ENCODE measurements at regions not wholly inside any gene's neighbourhood (a gene's known extent, or its start where the extent isn't known, plus 50 kb on each side); places are given as distances from the start of the nearest gene placed in this dataset.
"Not testable (repeated sequence)": the region's sequence is repeated elsewhere in the genome, so short reads cannot be mapped to it uniquely, and the experiment has no call there.

DNA sequence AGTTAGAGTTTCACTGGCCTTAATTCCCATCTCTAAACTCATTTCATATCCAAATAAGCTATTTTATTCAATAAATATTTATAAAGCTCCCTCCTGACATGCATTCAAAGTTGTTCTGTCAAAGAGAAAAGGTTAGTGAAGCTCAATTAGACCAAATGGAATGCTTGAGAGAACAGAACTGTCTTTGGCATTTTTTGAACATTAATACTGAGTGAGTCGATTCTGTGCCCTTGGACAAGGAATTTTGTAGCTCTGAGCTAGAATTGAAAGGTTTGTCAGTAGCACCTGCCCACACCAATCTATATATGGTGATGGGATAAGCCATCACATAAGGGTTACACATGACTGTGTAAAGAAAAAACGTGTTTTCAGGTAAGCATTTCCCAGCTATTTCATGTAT, 631.2 kb upstream of the CCNG1 start:
- H3K9me3 ChIP-seq (ENCODE audit: control insufficient read depth, low read depth, low read length), result no peaks in the 10 kb centered on the region
- H3K4me3 ChIP-seq (ENCODE audit: low read length), result no peak overlapping the region
- H3K36me3 ChIP-seq (ENCODE audit: control insufficient read depth, low read depth, low read length), result no peaks in the 10 kb centered on the region
- H3K4me1 ChIP-seq (ENCODE audit: control insufficient read depth, low read depth, low read length), result peaks cover 14% of the 10 kb centered on the region
- H3K27me3 ChIP-seq (ENCODE audit: control insufficient read depth, insufficient read depth, low read length), result no peaks in the 10 kb centered on the region
- H3K27ac ChIP-seq (ENCODE audit: low read length), result no peak overlapping the region
- no peak overlapping the region for H3K9ac ChIP-seq (ENCODE audit: low read length)

DNA sequence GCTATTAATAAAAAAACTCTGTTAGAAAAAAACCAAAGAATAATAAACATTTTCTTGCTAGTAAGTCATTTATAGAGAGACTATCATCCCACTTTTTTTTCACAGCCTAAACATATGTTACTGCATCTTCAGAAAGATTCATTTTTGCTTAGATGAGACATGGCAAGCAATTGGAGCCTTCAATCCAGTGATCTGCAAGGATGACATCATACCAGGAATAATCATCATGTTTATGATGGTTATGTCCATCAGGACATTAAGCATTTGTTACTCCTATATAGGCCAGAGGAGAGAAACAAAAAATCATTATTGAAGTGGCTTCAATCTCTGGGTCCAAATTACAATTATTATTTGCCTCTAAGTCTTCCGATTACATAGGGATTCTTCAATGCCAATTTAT, 626.3 kb upstream of the CCNG1 start:
- no peaks in the 10 kb centered on the region for H3K9me3 ChIP-seq (ENCODE audit: control insufficient read depth, low read depth, low read length)
- no peak overlapping the region for H3K4me3 ChIP-seq (ENCODE audit: low read length)
- H3K36me3 ChIP-seq (ENCODE audit: control insufficient read depth, low read depth, low read length), result no peaks in the 10 kb centered on the region
- H3K9ac ChIP-seq (ENCODE audit: low read length), result no peak overlapping the region
- H3K4me1 ChIP-seq (ENCODE audit: control insufficient read depth, low read depth, low read length), result peaks cover 14% of the 10 kb centered on the region
- H3K27me3 ChIP-seq (ENCODE audit: control insufficient read depth, insufficient read depth, low read length), result no peaks in the 10 kb centered on the region
- H3K27ac ChIP-seq (ENCODE audit: low read length), result no peak overlapping the region

DNA sequence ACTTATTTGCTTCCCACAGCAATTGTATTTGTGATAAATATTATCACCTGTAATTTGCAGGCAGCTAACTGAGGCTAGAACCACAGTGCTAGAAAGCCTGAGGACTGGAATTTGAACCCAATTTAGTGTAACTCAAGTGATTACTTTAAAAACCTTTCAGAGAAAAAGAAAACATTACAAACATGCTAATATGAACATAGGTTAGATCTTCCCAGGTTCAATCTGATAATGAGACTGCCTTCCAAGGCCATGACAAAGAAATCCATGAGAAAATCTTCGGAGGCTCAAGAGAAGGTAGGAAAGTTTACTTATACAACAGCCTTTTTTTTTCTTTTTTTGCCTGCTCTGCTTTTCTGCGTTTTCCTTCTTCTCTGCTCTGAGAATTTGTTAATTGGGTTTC, 620.6 kb upstream of the CCNG1 start:
- Histone ChIP-seq H3K27me3 (ENCODE audit: control insufficient read depth, insufficient read depth, low read length) (no peaks in the 10 kb centered on the region), H3K9ac (ENCODE audit: low read length) (no peak overlapping the region), H3K4me1 (ENCODE audit: control insufficient read depth, low read depth, low read length) (no peaks in the 10 kb centered on the region), H3K9me3 (ENCODE audit: control insufficient read depth, low read depth, low read length) (no peaks in the 10 kb centered on the region), H3K27ac (ENCODE audit: low read length) (no peak overlapping the region), H3K36me3 (ENCODE audit: control insufficient read depth, low read depth, low read length) (no peaks in the 10 kb centered on the region), H3K4me3 (ENCODE audit: low read length) (no peak overlapping the region)

DNA sequence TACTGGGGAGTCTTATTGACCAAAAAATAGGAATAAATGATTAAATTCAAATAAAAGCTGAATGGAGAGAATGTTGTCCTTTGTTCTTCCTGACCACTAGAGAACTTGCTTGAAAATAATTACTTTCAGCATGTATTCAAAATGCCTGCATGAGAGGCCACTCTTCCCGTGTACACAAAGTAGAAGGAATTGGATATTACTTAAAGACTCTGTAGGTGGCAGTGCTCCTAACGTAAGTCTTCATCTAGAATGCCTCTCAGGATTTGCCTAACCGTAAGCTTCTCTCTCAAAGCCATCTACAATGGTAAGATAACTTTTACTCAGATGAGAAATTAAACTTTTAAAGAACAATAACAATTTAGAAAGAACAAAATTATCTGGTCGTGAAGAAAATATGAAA, 620.0 kb upstream of the CCNG1 start:
- H3K9ac ChIP-seq (ENCODE audit: low read length), result no peak overlapping the region
- H3K27me3 ChIP-seq (ENCODE audit: control insufficient read depth, insufficient read depth, low read length), result no peaks in the 10 kb centered on the region
- H3K4me1 ChIP-seq (ENCODE audit: control insufficient read depth, low read depth, low read length), result no peaks in the 10 kb centered on the region
- H3K27ac ChIP-seq (ENCODE audit: low read length), result no peak overlapping the region
- no peaks in the 10 kb centered on the region for H3K36me3 ChIP-seq (ENCODE audit: control insufficient read depth, low read depth, low read length)
- no peak overlapping the region for H3K4me3 ChIP-seq (ENCODE audit: low read length)
- no peaks in the 10 kb centered on the region for H3K9me3 ChIP-seq (ENCODE audit: control insufficient read depth, low read depth, low read length)

DNA sequence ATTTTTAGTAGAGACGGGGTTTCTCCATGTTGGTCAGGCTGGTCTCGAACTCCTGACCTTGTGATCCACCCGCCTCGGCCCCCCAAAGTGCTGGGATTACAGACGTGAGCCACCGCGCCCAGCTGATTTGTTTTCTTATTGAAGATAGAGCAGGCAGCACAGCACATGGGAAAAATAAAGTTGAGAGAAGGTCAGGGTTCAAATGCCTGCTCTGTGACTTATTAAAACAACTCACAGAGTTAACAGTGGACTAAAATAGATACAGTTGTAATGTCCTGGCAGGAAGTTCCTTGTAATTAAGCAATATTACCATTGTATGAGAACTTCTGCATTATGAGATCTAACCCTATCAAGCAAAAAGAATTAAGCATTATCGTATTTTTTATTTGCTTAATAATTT, 615.7 kb upstream of the CCNG1 start:
- not testable (repeated sequence) for H3K36me3 ChIP-seq (ENCODE audit: control insufficient read depth, low read depth, low read length); H3K9ac ChIP-seq (ENCODE audit: low read length); H3K27ac ChIP-seq (ENCODE audit: low read length); H3K4me1 ChIP-seq (ENCODE audit: control insufficient read depth, low read depth, low read length); H3K27me3 ChIP-seq (ENCODE audit: control insufficient read depth, insufficient read depth, low read length); H3K9me3 ChIP-seq (ENCODE audit: control insufficient read depth, low read depth, low read length); H3K4me3 ChIP-seq (ENCODE audit: low read length)

DNA sequence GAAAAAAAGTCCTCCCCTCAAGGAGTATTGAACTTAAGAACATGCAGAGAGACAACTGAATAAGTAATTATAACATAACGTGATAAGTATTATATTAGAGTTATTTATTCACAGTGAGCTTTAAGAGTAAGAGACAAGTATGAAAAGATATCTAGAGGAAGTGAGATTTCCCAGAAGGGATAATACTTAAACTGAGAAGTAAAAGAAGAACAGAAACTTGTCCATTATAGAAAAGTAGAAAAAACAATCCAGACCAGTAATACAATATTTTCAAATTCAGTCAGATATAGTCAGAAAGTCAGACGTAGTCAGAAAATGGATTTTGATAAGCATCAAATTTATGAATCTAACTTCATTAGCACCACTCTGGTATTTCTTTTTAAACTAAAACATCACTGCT, 613.0 kb upstream of the CCNG1 start:
- Histone ChIP-seq H3K4me1 (ENCODE audit: control insufficient read depth, low read depth, low read length) (no peaks in the 10 kb centered on the region), H3K36me3 (ENCODE audit: control insufficient read depth, low read depth, low read length) (no peaks in the 10 kb centered on the region), H3K27ac (ENCODE audit: low read length) (no peak overlapping the region), H3K27me3 (ENCODE audit: control insufficient read depth, insufficient read depth, low read length) (no peaks in the 10 kb centered on the region), H3K4me3 (ENCODE audit: low read length) (no peak overlapping the region), H3K9ac (ENCODE audit: low read length) (no peak overlapping the region), H3K9me3 (ENCODE audit: control insufficient read depth, low read depth, low read length) (no peaks in the 10 kb centered on the region)

DNA sequence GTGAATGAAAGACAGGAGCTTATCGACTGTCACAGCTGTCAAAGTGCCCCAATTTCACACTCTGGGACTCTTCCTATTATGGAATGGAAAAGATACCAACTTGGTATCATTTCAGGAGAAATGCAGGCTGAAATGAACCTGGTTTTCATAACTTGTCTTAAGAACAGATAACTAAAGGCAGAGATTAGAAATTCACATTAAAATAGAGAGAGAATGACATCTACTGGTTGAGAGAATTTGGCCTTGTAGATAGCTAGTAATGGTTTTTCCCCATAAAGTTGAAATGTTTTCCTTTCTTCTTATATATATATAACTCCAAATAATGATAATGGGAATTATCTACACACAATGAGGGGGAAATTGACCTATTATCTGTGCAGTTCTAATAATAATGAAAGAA, 600.2 kb upstream of the CCNG1 start:
- Histone ChIP-seq H3K9me3 (ENCODE audit: control insufficient read depth, low read depth, low read length) (no peaks in the 10 kb centered on the region), H3K4me3 (ENCODE audit: low read length) (no peak overlapping the region), H3K4me1 (ENCODE audit: control insufficient read depth, low read depth, low read length) (no peaks in the 10 kb centered on the region), H3K9ac (ENCODE audit: low read length) (no peak overlapping the region), H3K27me3 (ENCODE audit: control insufficient read depth, insufficient read depth, low read length) (no peaks in the 10 kb centered on the region), H3K27ac (ENCODE audit: low read length) (no peak overlapping the region), H3K36me3 (ENCODE audit: control insufficient read depth, low read depth, low read length) (no peaks in the 10 kb centered on the region)

DNA sequence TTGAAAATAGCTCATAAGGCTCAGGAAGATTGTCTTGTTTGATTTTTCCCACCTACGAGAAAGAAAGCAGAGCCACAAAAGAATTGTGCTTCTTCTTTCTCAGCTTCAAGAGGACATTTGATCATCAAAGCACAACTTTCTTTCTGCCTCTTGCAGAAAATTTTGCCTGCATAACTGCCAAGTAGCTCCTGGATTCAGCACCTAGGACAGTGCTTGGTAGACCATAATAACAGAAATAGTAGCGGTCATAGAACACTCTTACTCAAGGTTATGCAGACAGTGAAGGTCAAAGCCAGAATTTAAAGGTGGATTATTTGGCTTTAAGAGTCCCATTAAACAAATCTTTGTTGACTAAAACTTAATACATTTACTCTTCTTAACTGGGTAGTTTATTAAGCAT, 594.7 kb upstream of the CCNG1 start:
- H3K27me3 ChIP-seq (ENCODE audit: control insufficient read depth, insufficient read depth, low read length), result no peaks in the 10 kb centered on the region
- no peak overlapping the region for H3K4me3 ChIP-seq (ENCODE audit: low read length)
- H3K4me1 ChIP-seq (ENCODE audit: control insufficient read depth, low read depth, low read length), result no peaks in the 10 kb centered on the region
- H3K27ac ChIP-seq (ENCODE audit: low read length), result no peak overlapping the region
- H3K9me3 ChIP-seq (ENCODE audit: control insufficient read depth, low read depth, low read length), result no peaks in the 10 kb centered on the region
- no peak overlapping the region for H3K9ac ChIP-seq (ENCODE audit: low read length)
- no peaks in the 10 kb centered on the region for H3K36me3 ChIP-seq (ENCODE audit: control insufficient read depth, low read depth, low read length)

DNA sequence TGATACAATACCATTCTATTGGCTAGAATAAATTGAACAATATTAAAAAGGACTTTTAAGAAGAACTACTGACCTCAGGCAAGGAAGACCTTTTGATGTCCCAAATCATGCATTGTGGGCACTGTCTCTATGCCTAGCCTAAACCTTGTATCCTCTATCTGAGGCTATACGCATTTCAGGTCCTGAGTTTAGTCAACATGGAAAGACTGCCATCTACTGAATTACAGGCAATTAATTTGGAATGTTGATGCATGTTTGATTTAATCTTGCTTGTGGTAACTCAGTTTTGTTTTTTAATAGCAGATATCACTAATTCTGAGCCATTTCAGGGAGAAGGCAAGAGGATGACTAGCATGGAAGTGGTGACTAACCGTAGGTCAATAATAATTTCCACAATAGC, 585.3 kb upstream of the CCNG1 start:
- Histone ChIP-seq H3K9ac (ENCODE audit: low read length) (no peak overlapping the region), H3K36me3 (ENCODE audit: control insufficient read depth, low read depth, low read length) (no peaks in the 10 kb centered on the region), H3K4me1 (ENCODE audit: control insufficient read depth, low read depth, low read length) (no peaks in the 10 kb centered on the region), H3K27me3 (ENCODE audit: control insufficient read depth, insufficient read depth, low read length) (no peaks in the 10 kb centered on the region), H3K27ac (ENCODE audit: low read length) (no peak overlapping the region), H3K9me3 (ENCODE audit: control insufficient read depth, low read depth, low read length) (no peaks in the 10 kb centered on the region), H3K4me3 (ENCODE audit: low read length) (no peak overlapping the region)

DNA sequence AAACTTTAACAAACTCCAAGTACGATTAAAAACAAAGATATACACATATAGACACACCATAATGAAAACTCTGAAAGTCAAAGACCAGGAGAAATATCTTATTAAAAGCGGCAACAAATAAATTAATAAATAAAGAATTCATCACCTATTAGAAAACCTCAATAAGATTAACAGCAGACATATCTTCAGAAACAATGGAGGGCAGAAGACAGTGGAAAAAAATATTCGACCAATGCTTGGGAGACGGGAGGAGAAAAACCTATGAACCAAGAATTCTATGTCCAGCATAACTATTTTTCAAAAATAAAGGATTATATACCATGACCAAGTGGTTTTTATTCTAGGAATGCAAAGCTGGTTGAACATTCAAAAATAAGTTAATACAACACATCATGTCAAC, 578.6 kb upstream of the CCNG1 start:
- Histone ChIP-seq H3K4me3 (ENCODE audit: low read length) (no peak overlapping the region), H3K9me3 (ENCODE audit: control insufficient read depth, low read depth, low read length) (peaks cover 19% of the 10 kb centered on the region), H3K27ac (ENCODE audit: low read length) (no peak overlapping the region), H3K27me3 (ENCODE audit: control insufficient read depth, insufficient read depth, low read length) (no peaks in the 10 kb centered on the region), H3K4me1 (ENCODE audit: control insufficient read depth, low read depth, low read length) (no peaks in the 10 kb centered on the region), H3K36me3 (ENCODE audit: control insufficient read depth, low read depth, low read length) (no peaks in the 10 kb centered on the region), H3K9ac (ENCODE audit: low read length) (no peak overlapping the region)

DNA sequence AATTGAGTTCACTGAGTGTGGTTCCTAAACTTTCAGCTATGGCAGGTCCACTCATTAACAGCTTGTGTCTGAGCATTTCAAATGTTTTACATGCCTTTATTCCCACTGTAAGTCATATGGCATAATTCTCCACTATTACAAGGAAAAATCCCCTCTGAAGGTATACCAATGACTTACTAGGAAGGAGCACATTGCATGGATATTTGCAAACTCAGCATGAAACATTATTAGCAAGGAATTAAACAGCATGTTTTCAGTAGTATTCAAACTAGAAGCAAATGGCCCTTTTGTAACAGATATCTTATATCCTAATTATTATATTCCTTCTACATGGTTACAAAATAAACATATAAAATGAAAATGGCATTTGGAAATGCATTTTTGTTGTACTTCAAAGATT, 566.4 kb upstream of the CCNG1 start:
- Histone ChIP-seq H3K9me3 (ENCODE audit: control insufficient read depth, low read depth, low read length) (no peaks in the 10 kb centered on the region), H3K9ac (ENCODE audit: low read length) (no peak overlapping the region), H3K4me1 (ENCODE audit: control insufficient read depth, low read depth, low read length) (no peaks in the 10 kb centered on the region), H3K27ac (ENCODE audit: low read length) (no peak overlapping the region), H3K4me3 (ENCODE audit: low read length) (no peak overlapping the region), H3K27me3 (ENCODE audit: control insufficient read depth, insufficient read depth, low read length) (no peaks in the 10 kb centered on the region), H3K36me3 (ENCODE audit: control insufficient read depth, low read depth, low read length) (no peaks in the 10 kb centered on the region)

DNA sequence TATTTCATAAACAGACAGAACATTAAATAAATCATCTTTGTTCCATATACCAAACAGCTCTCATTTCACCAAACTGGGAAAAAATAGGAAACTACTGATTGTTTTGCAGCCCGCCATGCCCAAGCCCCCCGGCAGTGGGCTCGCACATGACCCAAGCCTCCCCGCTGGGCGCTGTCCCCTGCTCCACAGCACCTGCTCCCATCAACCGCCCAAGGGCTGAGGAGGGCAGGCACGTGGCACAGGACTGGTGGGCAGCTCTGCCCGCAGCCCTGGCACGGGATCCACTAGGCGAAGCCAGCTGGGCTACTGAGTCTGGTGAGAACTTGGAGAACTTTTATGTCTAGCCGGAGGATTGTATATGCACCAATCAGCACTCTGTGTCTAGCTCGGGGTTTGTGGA, 554.8 kb upstream of the CCNG1 start:
- Histone ChIP-seq H3K36me3 (ENCODE audit: control insufficient read depth, low read depth, low read length) (no peaks in the 10 kb centered on the region), H3K9me3 (ENCODE audit: control insufficient read depth, low read depth, low read length) (peaks cover 10% of the 10 kb centered on the region), H3K4me3 (ENCODE audit: low read length) (no peak overlapping the region), H3K27ac (ENCODE audit: low read length) (no peak overlapping the region), H3K4me1 (ENCODE audit: control insufficient read depth, low read depth, low read length) (peaks cover 6% of the 10 kb centered on the region), H3K9ac (ENCODE audit: low read length) (no peak overlapping the region), H3K27me3 (ENCODE audit: control insufficient read depth, insufficient read depth, low read length) (no peaks in the 10 kb centered on the region)

DNA sequence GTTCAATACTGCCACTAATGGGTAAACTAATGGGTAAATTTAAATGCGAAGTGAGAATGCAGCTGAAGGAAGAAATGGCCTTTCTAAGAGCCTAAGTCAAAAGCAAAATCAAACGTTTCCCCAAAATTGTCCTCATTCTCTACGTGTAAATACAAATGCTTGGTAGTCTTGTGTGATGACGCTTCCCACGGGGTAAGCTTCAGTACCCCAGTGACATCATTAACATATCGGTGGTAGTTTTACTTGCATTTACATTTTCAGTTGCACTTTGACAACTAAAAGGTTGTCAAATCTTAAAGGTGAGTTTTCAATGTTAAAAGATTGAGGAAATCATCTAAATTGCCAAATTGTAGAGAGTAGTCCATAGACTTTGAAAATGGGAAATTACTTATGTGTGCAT, 550.7 kb upstream of the CCNG1 start:
- Histone ChIP-seq H3K36me3 (ENCODE audit: control insufficient read depth, low read depth, low read length) (no peaks in the 10 kb centered on the region), H3K27me3 (ENCODE audit: control insufficient read depth, insufficient read depth, low read length) (no peaks in the 10 kb centered on the region), H3K27ac (ENCODE audit: low read length) (no peak overlapping the region), H3K9ac (ENCODE audit: low read length) (no peak overlapping the region), H3K4me1 (ENCODE audit: control insufficient read depth, low read depth, low read length) (peaks cover 6% of the 10 kb centered on the region), H3K4me3 (ENCODE audit: low read length) (no peak overlapping the region), H3K9me3 (ENCODE audit: control insufficient read depth, low read depth, low read length) (no peaks in the 10 kb centered on the region)

All from iPS-18a (cell line).